ENCODE measurements at regions not wholly inside any gene's neighbourhood (a gene's known extent, or its start where the extent isn't known, plus 50 kb on each side); places are given as distances from the start of the nearest gene placed in this dataset.

DNA sequence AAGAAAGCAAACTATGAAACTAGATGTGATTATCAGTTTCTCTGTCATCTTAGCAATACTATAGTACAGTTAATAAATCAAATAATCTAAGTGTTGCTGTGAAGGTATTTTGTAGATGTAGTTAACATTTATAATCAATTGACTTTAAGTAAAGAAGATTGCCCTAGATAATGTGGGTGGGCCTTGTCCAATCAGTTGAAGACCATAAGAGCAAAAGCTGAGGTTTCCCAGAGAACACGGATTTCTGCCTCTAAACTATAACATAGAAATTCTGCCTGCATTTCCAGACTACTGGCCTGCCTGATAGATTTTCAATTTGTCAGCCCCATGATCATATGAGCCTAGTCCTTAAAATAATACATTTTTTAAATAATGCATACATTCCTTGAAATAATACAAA lies 222.9 kb downstream of the PCDH18 start:
- no peak for DNase-seq (ENCODE audit: low read depth in 2 of 2)
- TF ChIP-seq, protein P1, sequence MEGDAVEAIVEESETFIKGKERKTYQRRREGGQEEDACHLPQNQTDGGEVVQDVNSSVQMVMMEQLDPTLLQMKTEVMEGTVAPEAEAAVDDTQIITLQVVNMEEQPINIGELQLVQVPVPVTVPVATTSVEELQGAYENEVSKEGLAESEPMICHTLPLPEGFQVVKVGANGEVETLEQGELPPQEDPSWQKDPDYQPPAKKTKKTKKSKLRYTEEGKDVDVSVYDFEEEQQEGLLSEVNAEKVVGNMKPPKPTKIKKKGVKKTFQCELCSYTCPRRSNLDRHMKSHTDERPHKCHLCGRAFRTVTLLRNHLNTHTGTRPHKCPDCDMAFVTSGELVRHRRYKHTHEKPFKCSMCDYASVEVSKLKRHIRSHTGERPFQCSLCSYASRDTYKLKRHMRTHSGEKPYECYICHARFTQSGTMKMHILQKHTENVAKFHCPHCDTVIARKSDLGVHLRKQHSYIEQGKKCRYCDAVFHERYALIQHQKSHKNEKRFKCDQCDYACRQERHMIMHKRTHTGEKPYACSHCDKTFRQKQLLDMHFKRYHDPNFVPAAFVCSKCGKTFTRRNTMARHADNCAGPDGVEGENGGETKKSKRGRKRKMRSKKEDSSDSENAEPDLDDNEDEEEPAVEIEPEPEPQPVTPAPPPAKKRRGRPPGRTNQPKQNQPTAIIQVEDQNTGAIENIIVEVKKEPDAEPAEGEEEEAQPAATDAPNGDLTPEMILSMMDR (IDR thresholded peaks at IDR 0.05; ENCODE audit: low read depth, low read length): no peak
- H3K4me3 ChIP-seq (replicated peaks in 1 of 2; ENCODE audit: low read depth in 2 of 2, low read length in 2 of 2): no peak overlapping the region

DNA sequence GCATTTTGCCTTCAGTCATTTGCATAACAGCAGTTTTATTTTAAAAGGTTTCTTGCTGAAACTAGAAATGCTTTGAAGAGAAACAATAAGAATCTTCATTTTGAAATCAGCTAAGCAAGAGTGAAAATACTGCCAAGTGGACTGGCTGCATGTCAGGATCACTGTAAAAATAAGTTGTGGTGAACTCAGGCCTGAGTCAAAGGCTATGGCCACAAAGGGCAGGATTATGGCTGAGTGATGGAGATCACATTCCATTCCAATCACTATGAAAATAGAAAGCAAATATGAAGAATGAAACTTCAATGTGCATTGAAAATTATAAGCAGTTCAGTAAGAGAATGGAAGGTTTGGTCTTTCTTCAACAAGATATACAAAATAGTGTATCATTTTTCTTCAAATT lies 224.5 kb downstream of the PCDH18 start:
- DNase-seq (ENCODE audit: low read depth in 2 of 2): peak; percentile 83 to 88
- TF ChIP-seq, protein P1 (IDR thresholded peaks at IDR 0.05; ENCODE audit: low read depth, low read length): no peak
- H3K4me3 ChIP-seq (replicated peaks in 1 of 2; ENCODE audit: low read depth in 2 of 2, low read length in 2 of 2): no peak overlapping the region

DNA sequence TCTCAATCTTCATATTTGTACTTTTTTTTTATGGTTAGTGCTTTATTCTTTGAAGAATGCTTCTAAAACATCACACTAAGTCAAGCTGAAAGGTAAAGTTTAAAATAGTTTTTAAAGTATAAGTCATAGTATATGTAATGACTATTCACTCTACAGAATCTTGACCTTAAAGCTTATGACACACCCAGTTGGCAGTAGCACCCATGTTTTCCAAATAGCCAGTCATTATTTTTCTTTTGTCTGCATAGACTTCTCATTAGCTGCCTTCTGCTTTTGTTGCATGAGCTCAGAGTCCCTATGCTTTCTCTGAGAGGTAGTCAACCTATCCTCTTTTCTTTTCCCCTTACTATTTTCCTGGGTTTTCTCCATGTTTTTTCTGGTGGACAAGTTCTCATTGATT lies 231.5 kb downstream of the PCDH18 start:
- TF ChIP-seq, protein P1 (IDR thresholded peaks at IDR 0.05; ENCODE audit: low read depth, low read length): no peak
- peak in 1 of 2 donors; percentile 80 for DNase-seq (ENCODE audit: low read depth in 2 of 2)
- H3K4me3 ChIP-seq (replicated peaks in 1 of 2; ENCODE audit: low read depth in 2 of 2, low read length in 2 of 2): no peak overlapping the region

DNA sequence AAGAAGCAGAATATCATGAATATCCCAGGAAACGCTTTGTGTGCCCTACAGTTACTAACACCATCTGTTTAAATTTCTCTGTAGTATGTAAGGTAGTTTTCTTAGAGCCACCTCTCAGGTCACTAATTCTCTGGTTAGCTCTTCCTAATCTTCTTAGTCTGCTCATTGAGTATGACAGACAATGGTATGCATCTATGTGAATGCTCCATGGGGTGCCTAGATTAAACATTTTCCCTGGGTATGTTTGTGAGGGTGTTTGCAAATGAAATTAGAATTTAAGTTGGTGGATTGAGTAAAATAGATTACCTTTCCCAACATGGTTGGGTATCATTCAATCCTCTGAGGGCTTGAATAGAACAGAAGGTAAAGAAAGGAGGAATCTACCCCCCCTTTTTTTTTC lies 233.0 kb downstream of the PCDH18 start:
- TF ChIP-seq, protein P1 (IDR thresholded peaks at IDR 0.05; ENCODE audit: low read depth, low read length): no peak
- H3K4me3 ChIP-seq (replicated peaks in 1 of 2; ENCODE audit: low read depth in 2 of 2, low read length in 2 of 2): no peak overlapping the region
- DNase-seq (ENCODE audit: low read depth in 2 of 2): no peak

DNA sequence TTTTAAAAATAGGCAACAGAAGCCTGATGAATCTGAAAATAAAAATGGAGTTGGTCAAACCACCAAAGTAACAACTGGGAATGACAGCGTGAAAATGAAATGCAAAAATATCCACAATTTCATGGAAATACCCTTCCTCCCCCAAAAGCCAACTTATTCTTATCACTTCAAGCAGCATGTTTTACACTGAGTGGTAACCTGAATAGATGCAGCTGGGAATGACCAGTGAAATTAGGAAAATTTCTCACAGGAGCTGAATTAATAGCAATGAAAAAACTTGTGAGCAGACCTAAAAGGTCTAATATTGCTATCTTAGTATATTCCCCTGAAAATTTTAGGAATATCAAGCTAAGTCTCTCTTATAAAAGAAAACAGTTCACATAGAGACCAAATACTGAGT lies 239.0 kb downstream of the PCDH18 start:
- TF ChIP-seq, protein P1 (IDR thresholded peaks at IDR 0.05; ENCODE audit: low read depth, low read length): no peak
- DNase-seq (ENCODE audit: low read depth in 2 of 2): no peak
- H3K4me3 ChIP-seq (replicated peaks in 1 of 2; ENCODE audit: low read depth in 2 of 2, low read length in 2 of 2): no peak overlapping the region

DNA sequence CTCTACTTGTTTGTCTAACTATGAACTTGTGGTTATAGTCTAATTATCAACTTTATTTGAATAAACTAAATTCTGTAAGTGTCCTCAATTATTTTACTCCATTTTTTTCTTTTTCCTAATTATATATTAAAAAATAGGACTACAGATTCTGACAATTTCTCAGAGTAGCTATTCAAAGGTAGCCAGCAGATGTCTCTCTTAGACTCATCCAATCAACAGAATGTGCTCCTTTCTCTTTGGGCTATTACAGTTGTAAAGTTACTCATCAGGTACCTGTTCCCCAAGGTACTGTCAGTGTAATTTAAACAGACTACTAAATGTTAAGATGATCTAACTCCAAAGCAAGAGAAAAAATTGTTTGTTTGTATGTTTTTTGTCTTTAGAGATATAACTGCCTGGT lies 248.6 kb downstream of the PCDH18 start:
- TF ChIP-seq, protein P1 (IDR thresholded peaks at IDR 0.05; ENCODE audit: low read depth, low read length): peak; percentile 44
- H3K4me3 ChIP-seq (replicated peaks in 1 of 2; ENCODE audit: low read depth in 2 of 2, low read length in 2 of 2): no peak overlapping the region
- DNase-seq (ENCODE audit: low read depth in 2 of 2): peak; percentile 61 to 64

DNA sequence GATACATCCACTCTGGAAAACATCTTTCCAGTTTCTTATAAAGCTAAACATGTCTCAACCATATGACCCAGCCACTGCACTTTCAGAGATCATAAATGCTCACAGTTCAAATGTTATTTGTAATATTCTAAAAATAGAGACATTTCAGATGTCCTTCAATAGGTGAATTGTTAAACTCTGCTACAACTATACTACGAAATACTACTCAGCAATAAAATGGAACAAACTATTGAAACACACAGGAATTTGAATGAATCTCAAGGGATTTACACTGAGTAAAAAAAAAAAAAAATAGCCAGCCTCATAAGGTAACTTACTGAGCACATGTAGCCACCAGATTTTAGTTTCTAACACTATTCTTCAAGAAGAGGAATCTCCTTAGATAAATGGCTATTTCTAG lies 253.9 kb downstream of the PCDH18 start:
- TF ChIP-seq, protein P1 (IDR thresholded peaks at IDR 0.05; ENCODE audit: low read depth, low read length): no peak
- H3K4me3 ChIP-seq (replicated peaks in 1 of 2; ENCODE audit: low read depth in 2 of 2, low read length in 2 of 2): no peak overlapping the region
- DNase-seq (ENCODE audit: low read depth in 2 of 2): peak in 1 of 2 donors; percentile 43

All from cardiac fibroblast (primary cell).